GM11168 (cell line): ENCODE measurements at regions not wholly inside any gene's neighbourhood (a gene's known extent, or its start where the extent isn't known, plus 50 kb on each side); places are given as distances from the start of the nearest gene placed in this dataset.
"Not testable (repeated sequence)": the region's sequence is repeated elsewhere in the genome, so short reads cannot be mapped to it uniquely, and the experiment has no call there.

Source experiments
- in situ Hi-C: fragments of 300-500 bp; cut with MboI; formaldehyde crosslinking; loops from one replicate; pipeline ENCODE4 v1.12.0; 2022; ENCODE audit warnings: low sequenced_read_pairs; ENCODE audit not compliant: unreplicated experiment

DNA sequence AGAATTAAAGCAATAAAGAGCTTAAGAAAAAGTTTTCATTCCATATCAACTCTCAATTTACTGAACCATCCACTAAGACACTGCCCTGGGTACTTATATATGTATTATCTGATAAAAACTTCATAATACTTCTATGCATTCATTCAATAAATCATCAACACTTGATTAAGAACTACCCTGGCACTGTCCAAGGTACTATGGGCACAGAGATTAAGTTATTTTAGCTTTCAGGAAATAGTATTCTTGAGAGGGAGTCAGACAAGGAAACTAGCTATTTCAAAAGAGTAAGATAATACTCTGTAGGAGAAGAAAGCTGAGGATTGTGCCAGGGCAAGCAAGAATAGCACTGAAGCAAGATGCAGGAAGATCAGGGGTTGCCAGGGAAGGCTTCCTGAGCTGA, 640.8 kb downstream of the FAM181B start:
- in situ Hi-C loops, result no loop called here

DNA sequence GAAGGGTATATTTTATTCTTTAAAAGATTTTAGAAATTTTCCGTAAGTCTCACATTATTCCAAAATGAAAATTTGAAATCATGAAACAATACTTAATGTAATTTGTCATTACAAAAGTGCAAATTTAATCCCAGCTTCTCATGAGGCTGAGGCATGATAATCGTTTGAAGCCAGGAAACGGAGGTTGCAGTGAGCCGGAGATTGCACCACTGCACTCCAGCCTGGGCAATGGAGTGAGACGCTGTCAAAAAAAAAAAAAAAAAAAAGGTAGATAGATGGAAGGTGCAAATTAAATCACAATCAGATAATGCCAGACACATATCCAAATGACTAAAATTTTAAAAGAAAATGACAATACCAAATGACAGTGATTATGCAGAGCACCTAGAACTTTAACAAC, 644.2 kb downstream of the FAM181B start:
- in situ Hi-C loops, result no loop called here

DNA sequence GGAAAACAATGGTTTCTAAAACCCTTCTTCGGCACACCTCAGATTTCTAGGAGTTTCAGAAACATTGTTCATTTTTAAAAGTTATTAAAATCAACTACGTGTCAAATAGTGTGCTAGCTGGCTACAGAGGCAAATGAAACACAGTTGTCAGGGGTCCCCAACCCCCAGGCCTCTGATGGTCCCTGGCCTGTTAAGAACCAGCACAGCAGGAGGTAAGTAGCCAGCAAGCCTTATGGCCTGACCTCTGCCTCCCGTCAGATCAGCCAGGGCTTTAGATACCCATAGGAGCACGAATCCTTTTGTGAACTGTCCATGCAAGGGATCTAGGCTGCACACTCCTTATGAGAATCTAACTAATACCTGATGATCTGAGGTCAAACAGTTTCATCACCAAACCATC, 648.2 kb downstream of the FAM181B start:
- in situ Hi-C loops, result no loop called here

DNA sequence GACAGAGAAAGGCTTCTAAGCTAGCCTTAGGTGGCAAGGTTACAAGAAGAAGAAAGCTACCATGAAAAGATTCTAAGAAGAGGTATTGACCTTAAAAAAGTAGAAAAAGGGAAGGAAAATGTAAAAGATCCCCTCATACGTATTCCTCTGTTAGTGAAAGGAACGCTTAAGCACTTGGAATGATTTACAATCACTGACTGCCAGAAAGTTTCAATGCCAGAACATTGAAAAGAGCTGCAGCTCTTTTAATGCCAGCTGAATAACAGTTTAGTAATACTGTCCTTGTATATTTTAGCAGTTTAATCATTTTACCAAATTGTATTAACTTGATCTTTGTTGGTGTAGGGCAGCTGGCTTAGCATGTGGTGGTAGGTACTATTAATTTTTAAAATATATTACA, 650.7 kb downstream of the FAM181B start:
- in situ Hi-C loops, result no loop called here

DNA sequence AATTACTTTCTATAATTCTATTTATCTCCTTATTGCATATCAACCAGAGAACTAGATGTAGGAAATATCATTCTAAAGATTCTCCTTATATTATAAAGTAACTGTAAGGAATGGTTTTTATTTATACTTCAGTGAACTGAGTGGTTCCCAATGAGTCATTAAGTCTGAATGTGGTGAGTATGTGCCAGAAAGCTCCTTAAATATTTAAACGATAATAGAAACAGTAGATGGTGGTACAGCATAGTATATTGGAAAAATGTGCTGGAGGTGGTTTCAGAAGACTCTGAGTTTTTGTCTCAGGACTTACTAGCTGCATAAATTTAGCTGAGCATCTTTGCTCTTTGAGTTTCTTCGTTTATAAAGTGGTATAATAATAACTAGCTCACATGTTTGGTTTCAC, 653.5 kb downstream of the FAM181B start:
- in situ Hi-C loops, result no loop called here

DNA sequence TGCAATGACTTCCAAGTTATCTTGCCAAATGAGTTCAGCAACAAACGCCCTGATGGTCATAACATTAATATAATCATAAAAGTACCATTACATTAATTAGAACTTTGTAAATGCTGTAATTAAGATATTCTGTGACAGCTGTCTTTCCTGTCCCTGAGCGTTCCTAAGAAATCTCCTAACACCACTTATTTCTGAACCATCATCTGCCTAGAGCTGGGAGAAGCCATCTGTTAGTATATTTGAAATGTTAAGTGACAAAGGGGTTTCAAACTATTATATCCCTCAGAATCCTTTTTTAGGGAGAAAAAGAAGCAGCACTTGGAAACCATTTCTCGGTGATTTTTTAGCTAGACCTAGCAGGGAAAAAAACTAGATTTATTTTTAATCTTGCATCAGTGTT, 657.5 kb downstream of the FAM181B start:
- in situ Hi-C loops, result no loop called here

DNA sequence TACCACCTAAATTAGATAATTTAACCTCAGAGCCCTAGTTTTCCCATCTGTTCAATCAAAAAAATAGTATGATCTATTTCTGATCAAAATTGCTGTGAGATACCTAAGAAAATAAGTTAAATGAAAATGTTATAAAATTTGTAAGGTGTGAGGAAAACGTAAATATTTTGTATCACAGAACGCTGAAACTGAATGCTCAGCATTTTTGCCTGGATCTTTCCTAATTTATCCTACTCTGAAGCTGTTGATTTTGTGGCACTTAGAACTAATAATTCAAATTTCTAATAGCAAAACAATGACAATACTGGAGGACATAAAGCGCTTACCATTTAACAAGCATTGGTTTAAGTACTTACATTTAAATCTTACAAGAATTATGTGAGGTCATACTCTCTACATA, 674.2 kb downstream of the FAM181B start:
- in situ Hi-C loops, result no loop called here

DNA sequence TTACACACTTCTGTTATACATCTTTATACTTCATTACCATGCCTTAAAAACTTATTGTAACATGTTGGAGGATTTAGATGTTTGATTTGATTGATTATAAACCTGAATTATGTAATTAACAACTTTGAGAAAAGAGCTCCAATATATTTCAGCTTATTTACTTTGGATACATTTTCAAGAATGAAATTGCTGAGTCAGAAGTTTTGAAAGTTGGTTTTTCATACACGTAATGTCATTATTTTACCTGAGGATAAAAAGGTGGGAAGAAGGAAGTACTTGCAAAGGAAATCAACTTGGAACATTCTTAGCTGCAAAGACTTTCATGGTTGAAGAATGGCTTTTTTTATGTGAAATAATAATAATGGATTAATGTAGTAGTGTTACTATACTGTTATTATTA, 677.2 kb downstream of the FAM181B start:
- in situ Hi-C loops, result no loop called here

DNA sequence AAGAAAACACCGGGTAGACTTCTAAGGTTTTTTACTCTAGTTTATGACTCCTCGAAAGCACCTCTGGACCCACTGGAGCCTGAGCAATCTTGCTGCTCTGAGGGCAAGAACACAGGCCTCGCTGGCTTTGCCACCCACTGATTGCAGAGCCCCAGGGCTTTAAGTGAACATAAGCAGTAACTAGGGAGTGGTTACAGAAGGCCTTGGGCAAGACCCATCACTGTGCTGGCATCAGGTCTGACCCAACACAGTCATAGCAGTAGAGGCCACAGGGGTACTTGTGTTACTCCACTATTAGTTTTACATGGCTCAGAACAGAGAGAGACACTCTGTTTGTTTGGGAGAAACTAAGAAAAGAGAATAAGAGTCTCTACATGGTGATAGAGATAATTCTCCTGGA, 684.5 kb downstream of the FAM181B start:
- in situ Hi-C loops, result no loop called here

DNA sequence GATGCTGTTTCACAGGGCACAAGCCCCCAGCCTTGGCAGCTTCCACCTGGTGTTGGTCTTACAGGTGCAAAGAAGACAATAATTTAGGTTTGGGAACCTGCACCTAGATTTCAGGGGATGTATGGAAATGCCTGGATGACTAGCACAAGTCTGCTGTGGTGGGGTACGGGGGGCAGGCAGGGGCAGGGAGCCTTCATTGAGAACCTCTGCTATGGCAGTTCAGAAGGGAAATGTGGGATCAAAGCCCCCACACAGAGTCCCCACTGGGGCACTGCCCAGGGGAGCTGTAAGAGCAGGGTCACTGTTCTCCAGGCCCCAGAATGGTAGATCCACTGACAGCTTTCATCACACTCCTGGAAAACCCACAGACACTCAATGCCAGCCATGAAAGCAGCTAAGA, 686.5 kb downstream of the FAM181B start:
- in situ Hi-C loops, result no loop called here

DNA sequence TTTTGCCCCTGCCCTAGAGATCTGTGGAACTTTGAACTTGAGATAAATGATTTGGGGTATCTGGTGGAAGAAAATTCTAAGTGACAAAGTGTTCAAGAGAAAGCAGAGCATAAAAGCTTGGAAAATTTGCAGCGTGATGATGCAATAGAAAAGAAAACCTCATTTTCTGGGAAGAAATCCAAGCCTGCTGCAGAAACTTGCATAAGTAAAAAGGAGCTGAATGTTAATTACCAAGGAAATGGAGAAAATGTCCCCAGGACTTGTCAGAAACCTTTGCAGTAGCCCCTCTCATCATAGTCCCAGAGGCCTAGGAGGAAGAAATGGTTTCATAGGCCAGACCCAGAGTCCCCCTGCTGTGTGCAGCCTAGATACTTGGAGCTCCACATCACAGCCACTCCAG, 686.9 kb downstream of the FAM181B start:
- in situ Hi-C loops, result no loop called here

DNA sequence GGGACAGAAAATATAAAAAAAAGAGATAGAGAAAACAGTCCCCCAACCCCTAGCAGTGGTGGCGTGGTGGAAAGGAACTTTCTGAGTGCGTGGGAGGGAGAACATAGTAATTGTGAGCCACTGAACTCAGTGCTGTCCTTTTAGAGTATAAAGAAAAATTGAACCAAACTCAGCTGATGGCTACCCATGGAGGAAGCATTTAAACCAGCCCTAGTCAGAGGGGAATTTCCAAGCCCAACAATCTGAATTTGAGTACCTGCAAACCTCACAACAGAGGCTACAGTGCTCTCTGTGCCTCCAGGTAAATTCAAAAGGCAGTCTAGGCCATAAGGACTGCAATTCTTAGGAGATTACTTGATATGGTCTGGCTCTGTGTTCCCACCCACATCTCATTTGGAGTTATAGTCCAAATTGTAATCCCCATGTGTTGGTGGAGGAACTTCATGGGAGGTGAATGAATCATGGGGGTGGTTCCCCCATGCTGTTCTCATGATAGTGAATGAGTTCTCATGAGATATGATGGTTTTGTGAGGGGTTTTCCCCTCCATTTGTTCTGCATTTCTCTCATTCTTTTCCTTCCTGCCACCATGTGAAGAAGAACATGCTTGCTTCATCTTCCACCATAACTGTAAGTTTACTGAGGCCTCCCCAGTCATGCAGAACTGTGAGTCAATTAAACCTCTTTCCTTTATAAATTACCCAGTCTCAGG, 687.8 kb downstream of the FAM181B start:
- in situ Hi-C loops, result no loop called here

DNA sequence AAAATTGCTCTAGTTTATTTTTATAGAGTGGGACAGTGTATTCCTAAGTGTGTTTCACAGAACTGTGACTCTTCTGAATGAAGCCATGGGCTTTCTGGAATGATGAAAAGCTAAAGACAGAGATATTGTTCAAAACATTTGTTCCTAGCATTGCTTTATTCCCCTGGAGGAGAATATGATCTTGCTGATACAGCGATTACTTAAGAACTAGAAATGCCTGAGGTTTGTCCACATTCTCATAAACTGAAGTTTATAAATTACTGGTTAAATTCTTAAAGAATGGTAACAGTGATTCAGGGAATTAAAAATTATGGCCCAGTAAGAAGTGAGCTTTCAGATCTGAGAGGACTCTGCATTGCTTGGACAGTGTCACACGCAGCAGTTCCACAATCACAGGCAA, 690.3 kb downstream of the FAM181B start:
- in situ Hi-C loops, result no loop called here

DNA sequence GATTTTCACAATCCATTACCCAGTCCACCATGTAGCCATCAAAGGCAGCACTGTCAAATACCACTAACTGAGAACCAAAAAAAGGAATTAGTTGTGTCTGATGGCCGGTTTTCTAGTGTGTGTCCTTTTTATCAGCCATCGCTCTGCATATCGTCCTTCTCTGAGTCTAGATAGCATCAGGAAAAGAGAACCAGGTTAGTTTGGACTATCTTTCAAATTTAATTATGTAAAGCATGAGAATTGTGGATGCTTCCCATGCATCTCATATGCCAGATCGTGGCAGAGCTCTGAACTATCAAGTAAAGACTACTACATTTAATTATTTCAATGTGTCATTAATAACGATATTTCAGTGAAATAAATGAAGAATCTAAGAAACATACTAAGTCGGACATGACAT, 691.9 kb downstream of the FAM181B start:
- in situ Hi-C loops, result no loop called here

DNA sequence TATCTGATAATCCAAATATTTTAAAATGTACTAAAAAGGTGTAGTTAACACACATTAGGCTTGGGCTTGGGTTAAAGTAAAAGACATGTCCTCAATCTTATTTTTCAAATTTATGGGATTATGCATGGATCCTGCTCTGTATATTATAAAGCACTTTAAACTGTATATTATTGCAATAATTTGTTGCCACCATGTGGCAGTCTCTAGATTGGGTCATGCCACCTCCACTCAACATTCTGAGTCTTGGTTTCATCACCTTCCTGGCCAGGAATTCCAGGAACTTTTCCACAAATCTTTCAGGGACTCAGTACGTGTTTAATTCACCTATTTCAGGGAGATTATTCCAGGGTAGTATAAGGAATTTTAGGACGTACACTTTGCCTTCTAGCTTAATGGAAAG, 695.5 kb downstream of the FAM181B start:
- in situ Hi-C loops, result no loop called here

DNA sequence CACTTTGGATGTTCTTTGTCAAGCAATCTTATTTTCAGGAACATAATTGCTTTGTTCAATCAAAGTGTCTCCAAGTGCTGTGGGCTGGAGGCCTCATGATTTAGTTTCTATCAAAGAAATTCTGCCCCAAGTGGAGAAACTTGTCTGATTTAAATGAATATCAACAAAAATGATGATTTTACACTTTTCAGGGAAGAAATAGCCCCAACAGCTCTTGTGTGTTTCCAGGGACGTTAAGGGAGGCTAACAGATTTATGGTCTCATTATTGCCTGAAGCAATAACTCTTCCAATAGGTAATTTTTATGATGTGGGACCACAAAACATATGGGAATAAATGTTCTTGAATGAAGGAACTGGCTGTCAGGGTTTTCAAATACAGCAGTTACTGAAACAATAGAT, 699.1 kb downstream of the FAM181B start:
- in situ Hi-C loops, result no loop called here

DNA sequence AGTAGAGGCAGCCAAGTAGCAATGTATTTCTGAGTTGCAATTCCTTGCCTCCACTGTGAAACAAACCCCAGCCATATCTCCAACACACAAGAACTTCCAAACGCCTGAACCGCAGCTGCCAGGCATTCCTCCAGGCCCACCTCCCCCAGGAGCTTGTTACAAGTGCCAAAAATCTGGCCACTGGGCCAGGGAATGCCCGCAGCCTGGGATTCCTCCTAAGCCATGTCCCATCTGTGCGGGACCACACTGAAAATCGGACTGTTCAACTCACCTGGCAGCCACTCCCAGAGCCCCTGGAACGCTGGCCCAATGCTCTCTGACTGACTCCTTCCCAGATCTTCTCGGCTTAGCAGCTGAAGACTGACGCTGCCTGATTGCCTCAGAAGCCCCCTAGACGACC, 706.3 kb downstream of the FAM181B start:
- in situ Hi-C loops, result not testable (repeated sequence)

DNA sequence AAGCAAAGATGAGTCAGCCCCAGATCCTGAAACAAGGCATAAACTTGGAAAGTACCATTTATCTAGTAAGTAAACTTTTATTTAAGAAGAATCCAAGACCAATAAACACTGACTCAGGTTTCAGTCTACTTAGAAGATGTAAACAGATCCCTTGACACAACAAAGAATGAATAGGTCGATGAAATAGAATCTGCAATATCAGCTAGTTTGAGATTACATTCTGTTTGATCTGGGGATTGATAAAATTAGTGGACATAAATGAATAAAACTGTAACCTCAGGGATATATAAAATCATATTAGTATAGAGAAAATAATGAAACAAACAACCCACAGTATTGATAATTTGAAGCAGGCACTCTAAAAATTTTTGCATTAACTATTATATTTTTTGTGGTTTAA, 708.9 kb downstream of the FAM181B start:
- in situ Hi-C loops, result no loop called here

DNA sequence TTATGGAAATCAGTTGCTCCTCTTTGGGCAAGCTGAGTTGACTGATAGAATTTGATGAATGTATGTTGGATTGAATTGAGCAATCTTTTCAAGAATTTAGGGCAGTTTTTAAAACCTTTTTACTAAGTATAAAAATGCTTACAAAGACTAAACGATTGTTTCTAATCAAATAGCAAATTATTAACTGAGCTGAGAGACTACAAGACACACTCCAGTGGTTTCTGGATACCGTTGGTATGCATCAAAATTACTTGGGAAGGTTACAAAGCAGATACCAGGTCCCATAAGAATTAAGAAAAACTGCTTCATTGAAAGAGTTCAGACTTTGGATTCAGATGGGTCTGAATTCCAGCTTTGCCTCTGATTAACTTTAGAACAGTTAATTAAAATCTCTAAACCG, 721.4 kb downstream of the FAM181B start:
- in situ Hi-C loops, result no loop called here

DNA sequence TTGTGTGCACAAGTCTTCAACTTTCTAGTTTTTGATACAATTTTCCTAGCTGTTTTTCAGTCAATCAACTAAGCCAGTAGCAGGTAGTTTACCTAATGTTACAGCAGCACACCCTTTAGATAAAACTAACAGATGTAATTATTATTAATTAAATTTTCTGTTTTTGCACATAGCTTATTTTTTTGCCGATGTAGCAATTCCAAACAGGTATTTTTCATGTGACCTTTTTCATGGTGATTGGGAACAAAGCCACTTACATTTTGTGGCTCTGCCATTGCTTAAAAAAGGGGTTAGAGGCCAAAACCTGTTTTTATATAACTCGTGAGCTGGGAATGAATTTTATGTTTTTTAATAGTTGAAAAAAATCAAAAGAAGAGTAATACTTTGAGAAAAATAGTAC, 724.5 kb downstream of the FAM181B start:
- in situ Hi-C loops, result no loop called here

DNA sequence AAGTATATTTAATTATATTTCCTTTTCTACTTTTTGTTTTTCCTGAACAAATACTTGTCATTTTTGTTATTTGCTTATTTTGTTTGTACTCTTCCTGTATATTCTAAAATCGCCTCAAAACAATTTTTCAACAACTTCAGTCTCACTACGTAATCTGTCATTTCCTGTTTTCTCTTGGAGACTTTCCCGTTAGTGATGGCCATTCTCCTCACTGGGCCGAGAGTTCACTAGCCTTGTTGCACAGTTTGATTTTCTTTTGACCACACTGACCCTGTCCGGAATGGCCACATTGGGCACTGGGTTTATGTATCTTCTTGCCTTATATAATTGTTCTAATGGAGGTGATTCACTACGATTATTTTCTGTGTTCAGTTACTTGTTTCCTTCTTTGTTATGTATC, 726.1 kb downstream of the FAM181B start:
- in situ Hi-C loops, result no loop called here

DNA sequence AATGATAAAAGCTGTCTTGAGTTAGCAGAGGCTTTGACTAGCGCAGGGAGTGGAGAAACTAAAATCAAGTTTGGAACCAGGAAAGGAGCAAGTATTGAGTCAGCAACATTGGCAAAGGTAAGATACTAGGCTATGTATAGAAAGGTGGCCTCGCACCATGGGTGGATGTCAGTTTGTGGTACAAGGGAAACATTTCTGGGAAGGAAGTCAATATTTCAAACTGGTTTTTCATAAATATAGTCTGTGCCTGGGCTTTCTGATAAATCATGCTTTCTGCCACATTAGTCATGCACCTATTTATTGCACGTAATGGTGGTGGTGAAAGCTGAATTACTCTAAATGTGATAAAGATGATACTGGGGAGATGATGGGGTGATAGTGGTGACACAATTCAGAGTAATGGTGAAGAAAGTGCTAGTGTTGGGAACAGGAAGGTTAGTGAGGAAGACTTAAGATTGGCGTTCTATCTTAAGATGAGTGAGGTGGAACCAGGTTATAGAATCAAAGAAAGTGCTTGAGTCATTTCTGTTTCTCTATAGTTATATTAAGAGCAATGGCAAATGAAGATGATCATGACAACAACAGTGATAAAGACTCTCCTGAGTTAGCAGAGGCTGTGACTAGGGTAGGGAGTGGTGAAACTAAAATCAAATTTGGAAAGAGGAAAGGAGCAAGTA, 729.0 kb downstream of the FAM181B start:
- in situ Hi-C loops, result no loop called here
